Psoas muscle (tissue), 7 donors: ENCODE measurements at regions not wholly inside any gene's neighbourhood (a gene's known extent, or its start where the extent isn't known, plus 50 kb on each side); places are given as distances from the start of the nearest gene placed in this dataset.

Experiments used
- ATAC-seq, 4 donors: fragments of 200-7000 bp; cut with Tn5 transposase; one replicate each; pipeline ENCODE4 v1.9.1; 2020; ENCODE audit warnings: moderate library complexity in 3 of 4, mild to moderate bottlenecking in 2 of 4
- DNase-seq, 2 donors: peaks; one replicate each; pipeline ENCODE4 v3.0.0-alpha.2; 2020
- H3K27ac ChIP-seq: fragments of 200-600 bp; one replicate; pipeline ENCODE4 v1.8.0; 2022
- H3K27me3 ChIP-seq, 3 donors: fragments of 200-600 bp in 1 of 3; one replicate each; pipeline versions ENCODE4 v1.6.1 to v1.8.0; 2013 to 2022; ENCODE audit warnings: low read length in 2 of 3, mild to moderate bottlenecking in 2 of 3, moderate library complexity in 1 of 3; ENCODE audit not compliant: insufficient read depth in 3 of 3
- H3K36me3 ChIP-seq, 2 donors: fragments of 200-600 bp in 1 of 2; one replicate each; pipeline versions ENCODE4 v1.6.1 to v1.8.0; 2013 to 2022; ENCODE audit warnings: low read depth in 1 of 2, mild to moderate bottlenecking in 1 of 2, moderate library complexity in 1 of 2; ENCODE audit not compliant: insufficient read depth in 1 of 2
- H3K4me1 ChIP-seq: fragments of 200-600 bp; one replicate; pipeline ENCODE4 v1.8.0; 2022
- H3K4me3 ChIP-seq: fragments of 200-600 bp; one replicate; pipeline ENCODE4 v1.8.0; 2022; ENCODE audit warnings: mild to moderate bottlenecking
- H3K9me3 ChIP-seq: fragments of 200-600 bp; one replicate; pipeline ENCODE4 v1.8.0; 2022
- CTCF ChIP-seq: fragments of 200-600 bp; IDR thresholded peaks from one replicate; pipeline ENCODE4 v1.8.0; 2022; ENCODE audit warnings: antibody characterized with exemption
- WGBS, 3 donors: extraction: QIAGEN DNeasy Blood & Tissue Kit; methylation state at CpG; one replicate each; pipeline versions ENCODE4 v1.1.6 to v1.1.7; 2013; 5-methylcytosine and 5-hydroxymethylcytosine counted together
- intact Hi-C, 2 donors: fragments of 100-400 bp; cut with DNase I; formaldehyde crosslinking; loops; one replicate each; pipeline versions ENCODE4 v1.11.0 to v1.14.2; 2022
- donor health status: healthy with polysubstance abuse.
- donor health status: DM: no; HTN: no; CAD: no; lungs with moderate emphysema.
- donor health status: Bipolar disorder and iron deficiency.
- donor health status: healthy.
- donor health status: DM: yes; HTN: yes; CAD: no.
- donor health status: DM: no; HTN: no; CAD: no.
- donor health status: DM: yes; HTN: yes; CAD: no.

- Histone ChIP-seq H3K4me3 (no peak overlapping the region), H3K36me3 (no peaks in the 10 kb centered on the region), H3K4me1 (no peaks in the 10 kb centered on the region), H3K27me3 (no peaks in the 10 kb centered on the region), H3K9me3 (no peaks in the 10 kb centered on the region), H3K27ac (no peak overlapping the region)
- WGBS, 3 donors: 76 to 82% (median 80%) methylated on average over 4 of the region's 4 CpGs
- intact Hi-C loops: no loop called here
- ATAC-seq: no peak
- no peak for TF ChIP-seq CTCF
- DNase-seq: no peak
Observed at GRCh38 chr5:123269436-123269835, 153.8 kb downstream of the CEP120 start.

- no peak overlapping the region for H3K4me3 ChIP-seq
- peaks cover 0 to 2% (median 0%) of the 10 kb centered on the region in 3 donors for H3K27me3 ChIP-seq
- intact Hi-C loops: no loop called here
Observed at GRCh38 chr5:123266365-123266764, 156.8 kb downstream of the CEP120 start.

GRCh38 chr5:123265551-123265950 lies 157.7 kb downstream of the CEP120 start:
- H3K4me3 ChIP-seq: no peak overlapping the region
- 90 to 93% (median 90%) methylated on average over 2 of the region's 2 CpGs for WGBS, 3 donors
- DNase-seq: no peak
- peaks cover 0 to 2% (median 0%) of the 10 kb centered on the region in 3 donors for H3K27me3 ChIP-seq
- no peak overlapping the region for H3K27ac ChIP-seq
- H3K4me1 ChIP-seq: no peaks in the 10 kb centered on the region
- no peaks in the 10 kb centered on the region for H3K36me3 ChIP-seq
- H3K9me3 ChIP-seq: no peaks in the 10 kb centered on the region
- no peak for ATAC-seq
- no peak for TF ChIP-seq CTCF
- intact Hi-C loops: no loop called here

More at GRCh38 chr5:123266365-123266764, 156.8 kb downstream of the CEP120 start:
- ATAC-seq (no peak), DNase-seq (no peak)
- no peaks in the 10 kb centered on the region for H3K9me3 ChIP-seq
- no peak overlapping the region for H3K27ac ChIP-seq
- TF ChIP-seq CTCF: no peak
- H3K36me3 ChIP-seq: no peaks in the 10 kb centered on the region
- H3K4me1 ChIP-seq: no peaks in the 10 kb centered on the region

- ATAC-seq (no peak), DNase-seq (no peak)
- Histone ChIP-seq H3K4me3 (no peak overlapping the region), H3K27me3 (peaks cover 0 to 2% (median 0%) of the 10 kb centered on the region in 3 donors), H3K36me3 (no peaks in the 10 kb centered on the region), H3K4me1 (no peaks in the 10 kb centered on the region), H3K27ac (no peak overlapping the region), H3K9me3 (no peaks in the 10 kb centered on the region)
- WGBS, 3 donors: 62 to 75% (median 74%) methylated on average over 2 of the region's 2 CpGs
- intact Hi-C loops: no loop called here
- TF ChIP-seq CTCF: no peak
Observed at GRCh38 chr5:123264394-123264793, 158.8 kb downstream of the CEP120 start.

GRCh38 chr5:123263859-123264258 lies 159.3 kb downstream of the CEP120 start:
- H3K9me3 ChIP-seq: no peaks in the 10 kb centered on the region
- peaks cover 0 to 2% (median 0%) of the 10 kb centered on the region in 3 donors for H3K27me3 ChIP-seq
- intact Hi-C loops: no loop called here
- no peak overlapping the region for H3K4me3 ChIP-seq
- 87 to 97% (median 93%) methylated on average over 2 of the region's 2 CpGs for WGBS, 3 donors
- TF ChIP-seq CTCF: no peak
- DNase-seq (no peak), ATAC-seq (no peak)
- H3K27ac ChIP-seq: no peak overlapping the region
- no peaks in the 10 kb centered on the region for H3K4me1 ChIP-seq
- H3K36me3 ChIP-seq: no peaks in the 10 kb centered on the region
